ENCODE measurements at regions not wholly inside any gene's neighbourhood (a gene's known extent, or its start where the extent isn't known, plus 50 kb on each side); places are given as distances from the start of the nearest gene placed in this dataset.
"Not testable (repeated sequence)": the region's sequence is repeated elsewhere in the genome, so short reads cannot be mapped to it uniquely, and the experiment has no call there.

GRCh38 chr2:113361051-113361450, 76.4 kb upstream of the ZNG1B start:
- H3K27ac ChIP-seq, result no peak overlapping the region
- TF ChIP-seq CTCF (conservative IDR thresholded peaks at IDR 0.05) (no peak), ZFX (IDR thresholded peaks at IDR 0.05) (no peak)

GRCh38 chr2:113357071-113357470, 78.3 kb upstream of the PAX8 start:
- TF ChIP-seq ZFX (IDR thresholded peaks at IDR 0.05), result no peak
- no peak for TF ChIP-seq CTCF (conservative IDR thresholded peaks at IDR 0.05)
- no peak overlapping the region for H3K27ac ChIP-seq

- not testable (repeated sequence) for H3K27ac ChIP-seq
These were observed 77.6 kb upstream of the PAX8 start for GRCh38 chr2:113356284-113356683.

- not testable (repeated sequence) for H3K27ac ChIP-seq
These were observed 76.8 kb upstream of the PAX8 start for GRCh38 chr2:113355339-113356015.

- H3K27ac ChIP-seq, result no peak overlapping the region
- TF ChIP-seq ZFX (IDR thresholded peaks at IDR 0.05) (no peak), CTCF (conservative IDR thresholded peaks at IDR 0.05) (no peak)
These were observed 72.9 kb upstream of the PAX8 start for GRCh38 chr2:113351375-113352355.

GRCh38 chr2:113343800-113344199, 65.1 kb upstream of the PAX8 start:
- H3K27ac ChIP-seq, result not testable (repeated sequence)

GRCh38 chr2:113342650-113343049, 63.9 kb upstream of the PAX8 start:
- TF ChIP-seq ZFX (IDR thresholded peaks at IDR 0.05), result no peak
- no peak for TF ChIP-seq CTCF (conservative IDR thresholded peaks at IDR 0.05)
- no peak overlapping the region for H3K27ac ChIP-seq

GRCh38 chr2:113341870-113342253, 63.1 kb upstream of the PAX8 start:
- H3K27ac ChIP-seq, result not testable (repeated sequence)

GRCh38 chr2:113341191-113341869, 62.6 kb upstream of the PAX8 start:
- H3K27ac ChIP-seq, result no peak overlapping the region

More at GRCh38 chr2:113341191-113341869, 62.6 kb upstream of the PAX8 start:
- no peak for TF ChIP-seq ZFX (IDR thresholded peaks at IDR 0.05)
- no peak for TF ChIP-seq CTCF (conservative IDR thresholded peaks at IDR 0.05)

All from C4-2B (cell line).